ENCODE measurements at regions not wholly inside any gene's neighbourhood (a gene's known extent, or its start where the extent isn't known, plus 50 kb on each side); places are given as distances from the start of the nearest gene placed in this dataset.

- H3K9ac ChIP-seq, result no peak overlapping the region
- H3K4me2 ChIP-seq (ENCODE audit: low read length), result no peak overlapping the region
- H3K27ac ChIP-seq, result no peak overlapping the region
- no peaks in the 10 kb centered on the region for H3K79me2 ChIP-seq
- no peak overlapping the region for H3K4me3 ChIP-seq (ENCODE audit: low read depth, low read length)
- no peaks in the 10 kb centered on the region for H3K4me1 ChIP-seq
- H3K9me3 ChIP-seq (ENCODE audit: control insufficient read depth, low read length), result no peaks in the 10 kb centered on the region
- H3K27me3 ChIP-seq (ENCODE audit: control insufficient read depth, insufficient read depth, low read length), result no peaks in the 10 kb centered on the region
- TF ChIP-seq, protein P1, sequence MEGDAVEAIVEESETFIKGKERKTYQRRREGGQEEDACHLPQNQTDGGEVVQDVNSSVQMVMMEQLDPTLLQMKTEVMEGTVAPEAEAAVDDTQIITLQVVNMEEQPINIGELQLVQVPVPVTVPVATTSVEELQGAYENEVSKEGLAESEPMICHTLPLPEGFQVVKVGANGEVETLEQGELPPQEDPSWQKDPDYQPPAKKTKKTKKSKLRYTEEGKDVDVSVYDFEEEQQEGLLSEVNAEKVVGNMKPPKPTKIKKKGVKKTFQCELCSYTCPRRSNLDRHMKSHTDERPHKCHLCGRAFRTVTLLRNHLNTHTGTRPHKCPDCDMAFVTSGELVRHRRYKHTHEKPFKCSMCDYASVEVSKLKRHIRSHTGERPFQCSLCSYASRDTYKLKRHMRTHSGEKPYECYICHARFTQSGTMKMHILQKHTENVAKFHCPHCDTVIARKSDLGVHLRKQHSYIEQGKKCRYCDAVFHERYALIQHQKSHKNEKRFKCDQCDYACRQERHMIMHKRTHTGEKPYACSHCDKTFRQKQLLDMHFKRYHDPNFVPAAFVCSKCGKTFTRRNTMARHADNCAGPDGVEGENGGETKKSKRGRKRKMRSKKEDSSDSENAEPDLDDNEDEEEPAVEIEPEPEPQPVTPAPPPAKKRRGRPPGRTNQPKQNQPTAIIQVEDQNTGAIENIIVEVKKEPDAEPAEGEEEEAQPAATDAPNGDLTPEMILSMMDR (IDR thresholded peaks at IDR 0.05), result no peak
- H2AFZ ChIP-seq, result no peak overlapping the region
- no peaks in the 10 kb centered on the region for H3K36me3 ChIP-seq (ENCODE audit: control insufficient read depth, insufficient read depth, low read length)
These were observed 458.7 kb upstream of the HS6ST1 start for GRCh38 chr2:128777196-128778035.

DNA sequence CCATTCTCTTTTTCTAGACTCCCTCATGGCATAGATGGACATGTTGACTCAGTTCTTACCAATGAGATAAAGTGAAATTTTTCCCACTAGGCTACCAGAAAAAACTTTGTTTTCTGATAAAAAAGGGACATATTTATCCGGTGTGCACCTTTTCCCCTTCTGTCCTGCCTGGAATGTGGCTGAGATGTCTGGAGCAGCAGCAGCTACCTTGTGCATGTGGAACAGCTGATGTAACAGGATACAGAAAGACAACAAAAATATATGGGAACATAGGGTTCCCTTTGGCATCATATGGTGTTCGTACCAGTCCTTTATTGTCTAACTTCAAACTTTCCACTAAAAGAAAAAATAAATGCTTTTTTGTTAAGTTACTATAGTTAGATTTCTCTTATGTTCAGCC, 460.2 kb upstream of the HS6ST1 start:
- Histone ChIP-seq H3K27ac (no peak overlapping the region), H3K79me2 (no peaks in the 10 kb centered on the region), H3K27me3 (ENCODE audit: control insufficient read depth, insufficient read depth, low read length) (no peaks in the 10 kb centered on the region), H2AFZ (no peak overlapping the region), H3K4me3 (ENCODE audit: low read depth, low read length) (no peak overlapping the region), H3K4me1 (no peaks in the 10 kb centered on the region), H3K9ac (no peak overlapping the region), H3K9me3 (ENCODE audit: control insufficient read depth, low read length) (no peaks in the 10 kb centered on the region), H3K4me2 (ENCODE audit: low read length) (no peak overlapping the region), H3K36me3 (ENCODE audit: control insufficient read depth, insufficient read depth, low read length) (no peaks in the 10 kb centered on the region)
- TF ChIP-seq, protein P1 (IDR thresholded peaks at IDR 0.05), result no peak

GRCh38 chr2:128779301-128780095, 460.8 kb upstream of the HS6ST1 start:
- Histone ChIP-seq H3K4me3 (ENCODE audit: low read depth, low read length) (no peak overlapping the region), H2AFZ (no peak overlapping the region), H3K9ac (no peak overlapping the region), H3K36me3 (ENCODE audit: control insufficient read depth, insufficient read depth, low read length) (no peaks in the 10 kb centered on the region), H3K4me2 (ENCODE audit: low read length) (no peak overlapping the region), H3K4me1 (no peaks in the 10 kb centered on the region), H3K27ac (no peak overlapping the region), H3K79me2 (no peaks in the 10 kb centered on the region), H3K27me3 (ENCODE audit: control insufficient read depth, insufficient read depth, low read length) (no peaks in the 10 kb centered on the region), H3K9me3 (ENCODE audit: control insufficient read depth, low read length) (no peaks in the 10 kb centered on the region)
- TF ChIP-seq, protein P1 (IDR thresholded peaks at IDR 0.05), result no peak

GRCh38 chr2:128780434-128781080, 461.9 kb upstream of the HS6ST1 start:
- Histone ChIP-seq H3K4me2 (ENCODE audit: low read length) (no peak overlapping the region), H3K79me2 (no peaks in the 10 kb centered on the region), H3K27ac (no peak overlapping the region), H3K27me3 (ENCODE audit: control insufficient read depth, insufficient read depth, low read length) (no peaks in the 10 kb centered on the region), H3K9me3 (ENCODE audit: control insufficient read depth, low read length) (no peaks in the 10 kb centered on the region), H3K36me3 (ENCODE audit: control insufficient read depth, insufficient read depth, low read length) (no peaks in the 10 kb centered on the region), H3K4me1 (no peaks in the 10 kb centered on the region), H2AFZ (no peak overlapping the region), H3K4me3 (ENCODE audit: low read depth, low read length) (no peak overlapping the region), H3K9ac (no peak overlapping the region)
- TF ChIP-seq, protein P1 (IDR thresholded peaks at IDR 0.05), result no peak

All from parathyroid adenoma (tissue), 2 donors.